NCI-H2171 (cell line): ENCODE measurements at regions not wholly inside any gene's neighbourhood (a gene's known extent, or its start where the extent isn't known, plus 50 kb on each side); places are given as distances from the start of the nearest gene placed in this dataset.
"Not testable (repeated sequence)": the region's sequence is repeated elsewhere in the genome, so short reads cannot be mapped to it uniquely, and the experiment has no call there.

Experiments
- DNase-seq: peaks from one replicate; lab custom pipeline; 2025; lab: John Stamatoyannopoulos, UW

GRCh38 chr2:133975676-133976428 is 278.0 kb upstream of the MGAT5 start:
- DNase-seq = no peak

- no peak for DNase-seq
Measured at GRCh38 chr2:133976659-133977058, 277.2 kb upstream of the MGAT5 start.

- no peak for DNase-seq
Measured at GRCh38 chr2:133977405-133977804, 276.5 kb upstream of the MGAT5 start.

GRCh38 chr2:133982256-133982655 is 271.6 kb upstream of the MGAT5 start:
- no peak for DNase-seq

- DNase-seq = no peak
Measured at GRCh38 chr2:133985563-133985962, 268.3 kb upstream of the MGAT5 start.

- DNase-seq = no peak
Measured at GRCh38 chr2:133986081-133986837, 267.6 kb upstream of the MGAT5 start.

GRCh38 chr2:133986881-133987795 is 266.7 kb upstream of the MGAT5 start:
- no peak for DNase-seq

GRCh38 chr2:133988316-133988891 is 265.5 kb upstream of the MGAT5 start:
- DNase-seq = no peak

- DNase-seq = no peak
Measured at GRCh38 chr2:133991606-133992168, 262.2 kb upstream of the MGAT5 start.

- no peak for DNase-seq
Measured at GRCh38 chr2:133992454-133992853, 261.4 kb upstream of the MGAT5 start.

- no peak for DNase-seq
Measured at GRCh38 chr2:133993160-133993559, 260.7 kb upstream of the MGAT5 start.

GRCh38 chr2:133998726-133999125 is 255.1 kb upstream of the MGAT5 start:
- not testable (repeated sequence) for DNase-seq

GRCh38 chr2:134002391-134002790 is 251.5 kb upstream of the MGAT5 start:
- no peak for DNase-seq

GRCh38 chr2:134002921-134003320 is 251.0 kb upstream of the MGAT5 start:
- DNase-seq = no peak

- no peak for DNase-seq
Measured at GRCh38 chr2:134004467-134004866, 249.4 kb upstream of the MGAT5 start.

GRCh38 chr2:134008837-134009236 is 245.0 kb upstream of the MGAT5 start:
- DNase-seq = no peak

GRCh38 chr2:134009440-134009839 is 244.4 kb upstream of the MGAT5 start:
- no peak for DNase-seq

- not testable (repeated sequence) for DNase-seq
Measured at GRCh38 chr2:134009906-134010305, 244.0 kb upstream of the MGAT5 start.

GRCh38 chr2:134011936-134012586 is 241.8 kb upstream of the MGAT5 start:
- DNase-seq = no peak

GRCh38 chr2:134014196-134014960 is 239.5 kb upstream of the MGAT5 start:
- DNase-seq = no peak
